SU-DHL-6 (cell line): ENCODE measurements at regions not wholly inside any gene's neighbourhood (a gene's known extent, or its start where the extent isn't known, plus 50 kb on each side); places are given as distances from the start of the nearest gene placed in this dataset.

ENCODE experiments used
- CTCF ChIP-seq: fragments of 200-600 bp; sonication (generic); IDR thresholded peaks from one replicate; pipeline ENCODE4 v1.5.1; 2017; ENCODE audit warnings: antibody characterized with exemption, mild to moderate bottlenecking, low read length, moderate library complexity; ENCODE audit not compliant: insufficient read depth, poor library complexity, severe bottlenecking
- EZH2phosphoT487 ChIP-seq: fragments of 200-600 bp; sonication (generic), shearing (Covaris generic); conservative IDR thresholded peaks from 2 replicates; pipeline ENCODE4 v1.6.1; 2018; ENCODE audit warnings: mild to moderate bottlenecking, antibody characterized with exemption, low read length, moderate library complexity, mixed read lengths

GRCh38 chr5:82956600-82956999, 120.6 kb downstream of the TMEM167A start:
- TF ChIP-seq CTCF (no peak), EZH2phosphoT487 (no peak)
